Inferior parietal cortex (tissue), 1 donor: ENCODE measurements at regions not wholly inside any gene's neighbourhood (a gene's known extent, or its start where the extent isn't known, plus 50 kb on each side); places are given as distances from the start of the nearest gene placed in this dataset.

ENCODE experiments used
- DNase-seq: peaks from one replicate; pipeline ENCODE4 v3.0.0-alpha.2; 2016; ENCODE audit errors: extremely low spot score

DNA sequence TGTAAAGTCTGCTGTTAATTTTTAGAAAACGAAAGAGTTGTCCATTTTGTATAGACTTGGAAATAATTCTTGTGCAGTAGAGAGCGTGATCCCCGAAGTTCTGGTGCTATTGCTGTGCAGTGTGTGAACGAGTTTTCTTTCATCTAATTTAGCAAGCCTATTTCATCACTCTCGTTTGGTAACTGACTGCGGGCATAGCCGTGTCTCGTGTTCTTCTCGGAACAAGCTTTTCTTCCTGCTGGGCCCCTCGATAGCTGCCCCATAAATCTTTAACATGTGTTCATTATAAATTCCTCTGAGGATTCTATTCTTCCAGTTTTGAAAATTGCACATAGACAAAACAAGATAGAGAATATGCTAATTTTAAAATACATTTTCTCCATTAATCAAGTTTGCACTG, 622.0 kb upstream of the PFKP start:
- DNase-seq: no peak

DNA sequence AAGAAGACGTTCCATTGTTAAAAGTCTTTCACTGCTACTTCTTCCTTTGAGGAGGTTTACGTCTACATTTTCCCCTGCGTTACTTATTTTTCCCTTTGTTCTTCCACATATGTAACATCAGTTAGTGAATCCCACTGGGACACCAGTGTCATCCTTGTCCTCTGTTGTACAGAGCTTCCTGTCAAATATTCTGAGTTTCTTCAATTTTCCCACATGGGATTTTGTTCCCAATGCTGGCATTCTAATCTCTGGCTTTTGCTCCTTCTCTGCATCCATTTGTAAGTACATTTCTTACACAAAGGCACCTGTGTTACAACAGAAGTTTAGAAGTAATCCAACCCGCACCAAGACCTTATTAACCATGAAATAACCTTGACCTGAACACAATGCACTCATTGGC, 627.4 kb upstream of the PFKP start:
- DNase-seq: no peak

DNA sequence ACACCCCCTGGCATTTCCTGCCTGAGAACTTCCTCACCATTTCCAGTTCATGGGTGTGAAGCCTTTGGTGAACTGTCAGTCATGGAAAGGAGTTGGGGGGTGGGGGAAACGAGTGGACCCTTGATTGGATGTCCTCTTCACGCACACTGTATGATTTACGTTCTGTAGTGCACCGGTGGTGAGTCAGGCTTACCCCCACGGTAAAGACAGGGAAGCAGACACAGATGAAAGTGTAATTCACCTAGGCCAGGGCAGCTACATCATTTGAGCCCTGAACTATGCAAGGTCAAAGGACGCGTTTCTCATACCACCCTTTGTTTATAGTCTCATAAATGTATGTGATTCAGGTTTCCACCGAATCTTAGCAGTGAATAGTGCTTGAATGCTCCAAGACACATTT, 628.3 kb upstream of the PFKP start:
- DNase-seq: no peak

DNA sequence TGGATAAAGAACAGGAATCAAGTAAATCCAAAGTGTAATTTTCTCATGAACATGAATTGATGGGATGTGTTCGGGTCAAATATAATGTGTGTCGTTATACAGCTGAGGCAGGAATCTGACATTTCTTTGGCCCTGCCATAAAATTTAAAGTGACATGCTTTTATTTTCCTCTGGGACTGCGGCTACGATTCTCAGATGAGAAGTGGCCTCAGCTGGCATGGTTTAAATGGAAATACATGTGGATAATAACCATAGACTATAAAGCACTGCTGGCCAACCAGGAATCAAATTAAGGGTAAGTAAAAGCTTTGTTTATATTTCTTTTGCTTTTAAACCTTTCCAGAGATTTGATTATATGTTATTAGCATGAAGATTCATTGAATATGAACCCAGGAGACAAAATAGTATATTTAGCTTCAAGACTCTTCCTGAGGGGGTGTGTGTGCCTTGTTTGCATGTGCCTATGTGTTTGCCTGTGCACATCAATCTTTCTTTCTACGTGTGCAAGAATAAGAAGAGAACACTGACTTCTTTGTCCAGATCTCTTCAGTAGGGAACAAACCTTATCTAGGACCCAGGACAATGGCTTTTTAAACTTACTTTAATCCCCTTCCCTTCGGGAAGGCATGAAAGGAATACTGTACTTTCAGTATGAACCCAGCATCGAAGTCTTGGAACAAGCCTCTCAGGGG, 629.0 kb upstream of the PFKP start:
- no peak for DNase-seq

DNA sequence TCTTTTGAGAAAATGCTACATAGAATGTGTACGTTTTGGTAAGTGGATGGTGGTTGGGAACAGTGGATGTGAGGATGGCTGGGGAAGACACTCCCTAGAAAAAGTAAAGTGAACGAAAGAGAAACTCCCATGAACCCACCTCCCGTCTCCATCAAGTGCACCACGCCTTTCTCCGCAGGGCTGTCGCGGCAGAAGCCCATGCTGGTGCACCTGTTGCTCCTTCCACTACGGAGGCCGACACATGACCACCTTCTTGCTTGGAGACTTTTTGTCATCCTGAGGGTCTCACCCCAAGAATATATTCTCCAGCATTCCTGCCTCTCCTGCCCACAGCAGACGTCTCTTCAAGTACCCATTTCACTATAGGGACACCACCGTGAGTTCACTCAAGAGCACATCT, 630.4 kb upstream of the PFKP start:
- no peak for DNase-seq

DNA sequence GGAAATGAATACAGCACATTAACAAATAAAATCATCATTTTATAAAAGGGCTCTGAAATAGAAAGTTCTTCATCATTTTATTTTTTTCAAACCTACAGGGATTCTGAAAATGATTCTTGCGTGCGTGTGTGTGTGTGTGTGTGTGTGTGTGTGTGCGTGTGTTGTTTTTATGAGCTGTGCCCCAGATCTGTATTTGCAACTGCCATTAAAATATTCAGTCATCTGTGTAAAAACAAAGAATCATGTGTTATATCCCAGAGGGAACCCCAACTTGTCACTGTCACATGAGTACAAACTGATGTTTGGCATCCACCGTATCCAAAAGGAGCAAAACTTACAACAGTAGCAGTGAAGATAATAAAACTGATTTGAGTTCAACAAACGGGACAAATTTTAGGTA, 635.4 kb upstream of the PFKP start:
- DNase-seq: no peak

DNA sequence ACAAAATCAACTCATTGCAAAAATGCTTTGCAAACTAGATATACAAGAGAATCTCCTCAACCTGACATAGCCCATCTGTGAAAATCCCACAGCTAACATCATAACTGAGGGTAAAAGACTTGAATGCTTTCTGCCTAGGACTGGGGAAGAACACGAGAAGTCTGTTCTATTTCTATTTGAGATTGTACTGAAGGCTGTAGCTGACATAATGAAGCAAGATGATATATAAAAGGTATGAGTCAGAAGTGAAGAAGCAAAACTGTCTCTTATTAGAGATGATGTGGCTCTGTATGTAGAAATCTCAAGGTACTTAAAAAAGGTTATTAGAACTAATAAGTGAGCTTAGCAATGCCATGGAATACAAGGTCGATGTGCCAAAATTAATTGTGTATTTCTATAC, 639.9 kb upstream of the PFKP start:
- no peak for DNase-seq

DNA sequence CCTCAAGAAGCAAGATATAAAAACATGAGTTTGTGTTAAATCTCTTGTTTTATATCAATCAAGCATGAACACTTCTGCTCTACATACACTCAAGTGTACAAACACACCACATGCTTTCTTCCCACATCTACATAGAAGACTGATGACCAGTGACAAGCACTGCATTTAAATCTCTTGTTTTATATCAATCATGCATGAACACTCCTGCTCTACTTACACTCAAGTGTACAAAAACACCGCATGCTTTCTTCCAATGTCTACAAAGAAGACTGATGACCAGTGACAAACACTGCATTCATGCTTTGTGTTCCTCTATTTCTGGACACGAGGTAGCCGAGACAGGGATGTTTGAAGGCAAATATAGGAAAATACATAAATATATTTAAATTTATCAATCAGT, 642.0 kb upstream of the PFKP start:
- no peak for DNase-seq

DNA sequence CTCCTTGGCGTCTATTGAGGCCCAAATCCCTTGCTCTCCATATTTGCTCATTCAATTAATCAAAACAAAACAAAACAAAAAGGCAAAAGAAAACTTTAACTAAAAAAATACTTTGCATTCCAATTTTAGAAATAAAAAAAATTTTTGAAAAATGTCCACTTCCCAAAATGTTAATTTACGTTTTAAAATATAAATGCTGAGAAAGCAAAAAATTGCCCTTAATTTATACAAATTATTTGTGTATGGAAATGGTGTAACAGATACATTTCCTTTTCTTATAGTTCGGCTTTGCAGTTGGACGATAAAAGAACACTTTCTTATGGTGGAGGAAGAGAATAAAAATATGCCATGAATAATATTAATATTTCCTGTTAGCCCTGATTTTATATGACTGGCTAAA, 652.8 kb upstream of the PFKP start:
- no peak for DNase-seq

DNA sequence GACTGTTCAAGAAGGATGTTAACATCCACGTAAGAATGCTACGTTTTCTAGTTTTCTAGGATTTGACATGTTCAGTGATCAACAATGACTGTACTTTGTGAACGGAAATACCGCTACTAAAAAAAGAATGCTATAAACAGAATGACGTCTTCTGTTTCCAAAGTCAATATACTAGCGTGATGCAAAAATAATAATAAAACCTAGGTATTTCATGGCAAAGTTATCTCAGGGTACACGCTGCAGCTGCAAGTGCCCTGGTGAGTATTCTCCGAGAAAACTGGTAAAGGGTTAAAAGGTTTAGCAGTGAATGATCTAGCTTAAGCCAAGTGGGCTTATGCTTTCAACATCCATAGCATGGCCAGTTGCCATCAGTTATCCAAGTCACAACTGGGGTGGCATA, 653.3 kb upstream of the PFKP start:
- no peak for DNase-seq

DNA sequence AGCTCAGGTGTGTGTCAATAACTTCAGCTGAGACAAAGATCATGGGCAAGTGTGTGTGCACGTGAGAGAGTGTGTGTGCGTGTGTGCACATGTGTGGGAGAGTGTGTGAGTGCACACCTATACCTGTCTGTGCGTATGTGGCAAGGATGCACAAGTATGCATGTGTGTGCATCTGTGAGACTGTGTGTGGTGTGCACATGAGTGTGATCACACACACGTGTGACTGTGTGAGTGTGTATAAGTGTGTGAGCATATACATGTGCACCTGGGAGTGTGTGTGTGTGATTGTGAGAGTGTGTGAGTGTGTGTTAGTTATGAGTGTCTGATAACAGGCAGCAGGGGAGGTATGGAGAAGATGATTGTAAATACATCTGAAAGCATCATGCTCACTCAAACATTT, 657.3 kb upstream of the PFKP start:
- no peak for DNase-seq

DNA sequence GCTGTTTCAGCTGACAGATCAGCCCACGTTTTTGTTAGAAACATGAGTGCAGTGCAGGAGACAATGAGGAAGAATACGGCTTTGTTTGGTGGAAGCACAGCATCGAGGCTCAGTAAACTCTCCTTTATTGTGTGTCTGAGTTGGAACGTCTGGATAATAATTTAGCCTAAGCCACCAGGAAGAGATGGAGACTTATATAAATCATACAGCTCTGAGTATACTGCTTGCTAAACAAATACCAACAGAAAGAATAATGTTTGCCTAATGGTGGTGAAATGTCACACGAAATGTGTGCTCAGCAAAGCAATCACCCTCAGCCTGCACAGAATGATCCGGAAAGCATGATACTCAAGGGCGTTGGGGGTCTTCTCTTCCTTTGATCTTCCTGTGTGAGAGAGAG, 664.1 kb upstream of the ADARB2 start:
- no peak for DNase-seq

DNA sequence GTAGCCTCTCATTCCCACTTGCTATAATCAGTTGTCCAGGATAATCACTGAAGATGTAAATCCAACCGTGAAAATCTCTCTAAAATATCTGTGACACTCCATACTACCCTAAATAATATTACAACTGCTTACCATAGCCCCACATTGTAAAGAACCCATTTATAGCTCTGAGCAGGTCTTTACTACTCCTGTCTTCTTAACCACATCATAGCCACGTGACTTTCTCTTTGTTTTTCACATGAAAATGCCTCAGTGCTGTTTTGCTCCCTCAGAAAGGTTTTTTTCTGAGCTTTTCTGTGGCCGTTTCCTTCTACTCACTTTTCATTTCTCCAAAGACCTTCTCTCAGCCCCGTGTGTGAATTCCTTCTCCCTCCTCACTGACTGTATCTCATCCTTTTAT, 662.2 kb upstream of the ADARB2 start:
- DNase-seq: no peak

DNA sequence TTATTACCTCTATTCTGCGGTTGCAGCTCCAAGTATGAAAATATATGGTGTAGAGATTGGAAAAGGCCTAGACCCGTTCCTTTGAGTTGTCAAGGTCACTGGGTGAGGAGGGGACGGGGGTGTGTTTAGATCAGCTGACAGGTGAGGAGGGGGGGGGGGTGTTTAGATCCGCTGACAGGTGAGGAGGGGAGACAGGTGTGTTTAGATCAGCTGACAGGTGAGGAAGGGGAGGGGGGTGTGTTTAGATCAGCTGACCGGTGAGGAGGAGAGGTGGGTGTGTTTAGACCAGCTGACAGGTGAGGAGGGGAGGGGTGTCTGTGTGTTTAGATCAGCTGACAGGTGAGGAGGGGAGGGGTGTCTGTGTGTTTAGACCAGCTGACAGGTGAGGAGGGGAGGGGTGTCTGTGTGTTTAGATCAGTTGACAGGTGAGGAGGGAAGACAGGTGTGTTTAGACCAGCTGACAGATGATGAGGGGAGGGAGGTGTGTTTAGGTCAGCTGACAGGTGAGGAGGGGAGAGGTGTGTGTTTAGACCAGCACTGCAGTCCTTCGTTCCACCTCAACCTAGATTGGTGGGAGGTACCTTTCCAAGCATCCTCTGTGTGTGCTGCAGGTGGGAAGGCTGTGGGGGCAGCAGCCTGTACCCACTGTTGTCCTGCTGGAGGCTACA, 655.0 kb upstream of the ADARB2 start:
- no peak for DNase-seq

DNA sequence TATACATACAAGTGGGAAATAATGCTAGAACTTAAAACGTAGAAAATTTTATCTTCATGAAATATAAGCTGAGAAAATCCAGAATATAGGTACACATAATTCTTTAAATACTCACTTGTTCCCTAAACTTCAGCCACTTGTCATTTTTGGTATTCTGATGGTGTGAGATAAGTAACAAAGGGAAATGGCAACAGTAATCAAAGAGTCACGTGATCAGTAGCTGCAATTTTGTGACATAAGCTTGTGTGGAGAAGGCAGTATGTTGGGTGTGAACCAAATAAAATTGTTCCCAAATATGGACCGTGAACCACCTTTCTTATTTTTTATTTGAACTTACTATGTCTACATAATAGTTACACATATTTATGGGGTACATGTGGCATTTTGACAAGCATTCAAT, 650.3 kb upstream of the ADARB2 start:
- DNase-seq: no peak

DNA sequence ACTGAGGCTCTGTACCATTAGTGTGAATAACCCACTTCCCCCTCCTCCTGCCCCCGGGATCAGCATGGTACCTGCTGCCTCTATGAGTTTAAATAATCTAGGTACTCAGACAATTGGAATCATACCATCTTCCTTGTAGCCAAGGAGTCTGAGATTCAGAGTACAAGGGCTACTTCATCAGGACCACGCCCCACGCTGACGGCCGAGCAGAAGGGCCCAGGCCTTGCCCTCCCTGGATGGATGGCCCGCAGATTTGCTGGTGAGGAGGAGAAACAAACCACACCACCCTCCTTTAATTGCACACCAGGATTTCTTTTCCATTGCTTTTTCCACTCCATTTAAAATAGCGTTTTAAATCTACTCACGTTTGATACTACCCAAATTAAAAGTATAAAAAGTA, 649.9 kb upstream of the ADARB2 start:
- DNase-seq: no peak

DNA sequence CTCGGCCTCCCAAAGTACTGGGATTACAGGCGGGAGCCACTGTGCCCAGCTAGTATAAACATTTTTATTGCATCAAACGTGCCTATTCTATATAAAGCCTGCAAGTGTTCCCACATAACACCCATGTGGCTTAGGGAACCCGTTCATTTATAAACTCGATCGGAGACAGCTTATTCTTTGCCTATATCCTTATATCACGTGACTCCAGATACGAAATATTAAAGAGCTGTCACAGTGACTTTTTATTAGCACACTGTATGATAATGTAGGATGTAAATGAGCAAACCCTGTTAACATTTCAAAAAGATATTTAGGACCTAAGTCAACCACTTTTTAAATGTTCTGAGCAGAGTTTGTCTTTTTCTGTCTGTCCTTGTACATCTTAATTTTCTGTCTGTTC, 642.9 kb upstream of the ADARB2 start:
- DNase-seq: no peak

DNA sequence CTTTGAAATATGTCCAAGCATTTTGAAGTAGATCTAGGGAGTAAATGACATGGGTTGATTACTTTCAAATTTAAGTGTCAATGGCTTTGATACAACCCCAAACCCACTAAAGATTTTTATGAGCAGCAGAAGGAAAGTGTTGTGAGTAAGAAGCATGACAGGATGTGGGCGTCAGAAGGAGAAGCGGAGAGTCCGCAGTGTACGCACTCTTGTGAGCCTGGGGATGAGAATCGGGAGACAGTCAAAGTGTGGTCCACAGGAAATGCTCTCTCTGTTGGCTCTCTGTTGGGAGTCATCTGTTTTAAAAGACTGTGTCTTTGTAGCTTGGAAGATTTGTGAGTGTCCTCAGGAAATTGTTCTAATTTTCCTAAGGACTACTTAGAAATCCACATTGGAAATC, 629.8 kb upstream of the ADARB2 start:
- no peak for DNase-seq

DNA sequence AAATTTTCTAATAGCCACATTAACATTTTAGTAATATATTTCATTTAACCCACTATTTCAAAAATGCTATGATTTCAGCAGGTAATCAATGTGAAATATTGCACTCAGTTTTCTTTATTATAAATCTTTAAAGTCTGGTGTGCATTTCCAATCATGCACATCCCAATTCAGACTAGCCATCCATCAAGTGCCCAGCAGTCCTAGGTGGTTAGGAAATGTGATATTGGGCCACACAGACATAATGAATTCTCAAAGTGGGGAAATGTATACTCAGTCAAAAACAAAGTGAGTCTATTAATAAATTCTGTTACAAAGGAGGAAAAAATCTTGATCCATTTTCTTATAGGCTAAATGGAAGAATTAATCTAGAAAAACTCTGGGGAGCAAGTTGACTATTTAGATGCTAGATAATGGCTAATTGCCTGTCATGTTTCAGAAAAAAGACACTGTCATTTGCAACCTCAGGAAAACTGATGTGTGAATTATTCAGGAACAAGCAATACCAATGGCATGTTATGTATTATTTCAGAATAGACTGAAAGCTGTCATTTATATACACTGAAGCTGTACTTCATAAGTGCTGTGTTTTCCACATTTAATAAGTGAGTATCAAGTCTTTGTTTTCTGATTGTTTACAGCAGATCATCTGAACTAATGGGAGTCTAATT, 629.1 kb upstream of the ADARB2 start:
- no peak for DNase-seq

DNA sequence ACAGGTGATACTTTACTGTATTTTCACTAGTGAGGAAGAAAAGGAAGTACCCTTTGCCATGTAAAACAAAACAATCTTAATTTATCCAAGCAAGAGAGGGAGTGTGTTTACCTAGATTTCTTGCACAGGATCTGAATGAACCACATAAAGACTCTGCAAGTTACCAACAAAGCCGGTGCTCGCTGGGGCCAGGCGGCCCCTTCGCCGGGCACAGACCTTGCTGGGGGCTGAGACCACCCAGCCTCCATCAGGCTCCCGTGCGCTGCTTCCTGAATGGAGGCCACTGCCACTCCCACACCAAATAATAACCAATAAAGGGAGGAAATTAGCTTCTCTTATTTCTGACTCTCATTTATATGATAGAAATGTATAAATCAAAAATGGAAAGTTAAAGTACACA, 625.0 kb upstream of the ADARB2 start:
- DNase-seq: no peak

DNA sequence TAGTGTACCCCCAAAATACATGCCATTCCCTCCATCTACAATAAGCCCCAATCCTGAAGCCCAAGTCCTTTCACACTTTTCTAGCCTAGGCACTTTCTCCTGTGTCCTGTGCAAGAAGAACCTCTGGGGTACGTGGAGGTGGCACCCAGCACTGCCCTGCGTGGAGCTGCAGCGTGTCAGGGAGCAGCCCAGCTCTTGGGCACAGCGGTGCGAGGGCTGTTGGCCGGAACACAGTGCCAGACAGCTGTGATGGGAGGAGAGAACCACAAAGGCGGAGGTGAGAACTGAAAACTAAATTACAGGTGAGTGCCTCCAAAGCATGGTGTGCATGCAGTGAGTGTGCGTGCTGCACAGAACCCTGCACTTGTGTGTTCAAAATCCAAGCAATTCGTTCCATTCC, 621.3 kb upstream of the ADARB2 start:
- DNase-seq: no peak

DNA sequence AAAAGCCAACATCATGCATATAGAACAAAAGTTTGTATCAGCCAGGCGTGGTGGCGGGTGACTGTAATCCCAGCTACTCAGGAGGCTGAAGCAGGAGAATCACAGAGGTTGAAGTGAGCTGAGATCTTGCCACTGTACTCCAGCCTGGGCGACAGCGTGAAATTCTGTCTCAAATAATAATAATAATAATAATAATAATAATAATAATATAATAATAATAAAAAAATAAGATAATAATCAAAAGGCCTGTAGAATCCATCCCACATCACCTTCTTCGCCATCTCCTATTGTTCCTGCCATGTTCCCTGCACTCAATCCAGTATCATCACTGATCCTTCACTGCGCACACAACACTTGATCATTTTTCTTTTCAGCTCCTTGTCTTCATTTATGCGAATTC, 619.3 kb upstream of the ADARB2 start:
- DNase-seq: no peak

DNA sequence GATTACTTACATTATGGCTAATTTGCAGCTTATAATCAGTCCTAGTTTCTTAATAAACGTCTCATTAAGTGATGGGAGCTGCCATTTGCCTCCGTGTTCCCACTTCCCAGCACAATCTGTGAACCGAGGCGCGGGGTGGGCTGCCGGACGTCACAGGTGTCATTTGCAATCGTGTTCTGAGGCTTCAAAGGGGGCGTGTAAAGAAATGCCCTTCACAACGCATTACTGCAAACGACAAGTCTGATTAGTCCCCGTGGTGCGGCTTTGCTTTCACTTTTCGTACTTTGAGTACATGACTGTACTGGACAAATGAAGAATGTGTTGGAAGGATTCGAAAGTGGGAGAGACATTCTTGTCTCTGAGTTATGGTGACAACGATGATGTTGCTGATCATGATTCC, 614.2 kb upstream of the ADARB2 start:
- DNase-seq: no peak

DNA sequence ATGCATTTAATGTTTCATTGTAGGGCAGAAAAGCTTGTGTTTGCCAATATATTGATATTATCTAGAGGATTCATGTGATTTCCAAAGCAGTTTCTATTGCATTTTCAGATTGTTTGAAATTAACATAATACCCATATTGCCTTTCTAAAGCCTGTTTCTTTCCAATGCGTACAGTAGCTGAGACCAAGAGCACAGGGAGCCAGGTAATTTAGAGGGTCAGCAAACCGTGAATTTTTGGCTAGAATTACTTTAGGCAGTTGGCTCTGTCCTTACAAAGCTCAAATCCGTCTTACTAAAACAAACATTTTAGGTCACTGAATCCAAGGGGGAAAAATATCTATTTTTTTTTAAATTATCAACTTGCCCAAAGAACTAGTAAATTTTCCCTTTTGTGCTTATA, 604.9 kb upstream of the ADARB2 start:
- DNase-seq: no peak
